Right ventricle myocardium inferior (tissue), 1 donor: ENCODE measurements at regions not wholly inside any gene's neighbourhood (a gene's known extent, or its start where the extent isn't known, plus 50 kb on each side); places are given as distances from the start of the nearest gene placed in this dataset.

Experiments used
- ATAC-seq: fragments of 200-7000 bp; cut with Tn5 transposase; one replicate; pipeline ENCODE4 v1.9.1; 2020; ENCODE audit warnings: mild to moderate bottlenecking, moderate library complexity
- DNase-seq: peaks from one replicate; pipeline ENCODE4 v3.0.0; 2021; ENCODE audit errors: missing footprints
- intact Hi-C: fragments of 100-400 bp; cut with DNase I; formaldehyde crosslinking; loops from one replicate; pipeline ENCODE4 v1.11.0; 2022
- donor health status: DM: no; HTN: yes; CAD: no; lungs with severe emphysema.

DNA sequence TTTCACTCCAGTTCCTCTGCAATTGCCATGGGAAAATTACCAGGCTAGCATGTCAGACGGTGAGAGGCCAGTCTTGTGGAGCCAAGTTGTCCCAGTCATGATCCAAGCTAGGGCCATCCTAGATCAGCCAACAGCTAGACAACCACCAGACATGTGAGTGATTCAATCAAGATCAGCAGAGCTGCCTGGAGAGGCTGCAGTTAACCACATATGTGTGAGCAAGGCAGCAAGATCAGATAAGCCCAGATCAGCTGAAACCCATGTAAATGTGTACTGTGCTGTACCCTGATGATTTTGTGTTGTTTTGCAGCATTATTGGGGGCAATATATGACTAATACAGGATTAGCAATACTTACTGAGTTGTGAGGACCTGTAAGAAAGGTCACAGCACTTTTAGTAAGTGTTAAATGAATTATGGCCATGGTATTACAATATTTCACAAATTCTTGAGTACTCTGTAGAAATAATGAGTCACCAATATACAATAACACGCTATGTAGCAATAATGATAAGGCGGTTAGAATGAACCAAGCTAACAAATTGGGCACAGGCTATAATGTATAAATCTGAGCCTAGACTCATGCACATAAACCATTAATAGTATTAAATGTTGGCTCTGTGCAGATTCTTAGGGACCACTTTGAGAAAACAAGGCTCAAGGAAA lies 91.4 kb downstream of the SUDS3 start:
- intact Hi-C loops, result no loop called here
- DNase-seq (no peak), ATAC-seq (no peak)

DNA sequence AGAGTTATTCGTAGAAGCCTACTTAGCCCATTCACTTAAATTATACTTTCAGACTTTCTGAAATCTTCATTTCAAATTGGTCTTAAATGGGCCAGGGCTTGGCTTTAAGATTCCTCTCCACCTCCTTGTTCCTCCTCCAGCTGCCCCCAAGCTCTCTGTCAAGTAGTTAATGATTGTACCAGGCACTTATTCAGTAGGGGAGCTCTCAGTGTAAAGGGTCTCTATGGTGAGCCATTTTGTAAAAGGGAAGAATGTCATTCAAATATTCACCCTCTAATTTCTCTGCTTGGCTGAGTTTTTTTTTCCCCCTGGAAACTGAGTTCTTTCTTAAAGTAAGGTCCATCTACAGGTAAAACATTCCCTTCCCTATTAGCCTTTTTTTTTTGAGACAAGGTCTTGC lies 96.6 kb downstream of the SUDS3 start:
- ATAC-seq, result no peak
- intact Hi-C loops, result no loop called here
- DNase-seq, result no peak

DNA sequence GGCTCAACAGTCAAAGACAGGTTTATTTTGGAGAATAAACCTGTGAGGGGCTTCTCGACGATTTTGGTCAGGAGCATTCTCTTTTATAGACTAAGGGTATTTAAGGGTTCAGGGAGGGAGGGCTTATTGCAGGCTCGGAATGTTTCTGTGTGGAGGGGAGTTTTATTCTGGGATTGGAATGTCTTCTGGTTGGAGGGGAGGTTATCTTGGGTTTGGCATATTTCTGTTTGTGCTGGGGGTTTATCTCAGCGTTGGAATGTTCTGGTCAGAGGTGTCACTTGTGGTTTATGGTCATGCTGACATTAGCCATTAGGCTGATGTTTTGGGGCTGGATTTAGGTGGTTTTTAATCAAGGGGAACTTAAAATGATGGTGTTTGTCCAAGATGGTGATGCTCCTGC lies 103.9 kb downstream of the SUDS3 start:
- intact Hi-C loops, result no loop called here
- ATAC-seq, result peak; percentile 63

DNA sequence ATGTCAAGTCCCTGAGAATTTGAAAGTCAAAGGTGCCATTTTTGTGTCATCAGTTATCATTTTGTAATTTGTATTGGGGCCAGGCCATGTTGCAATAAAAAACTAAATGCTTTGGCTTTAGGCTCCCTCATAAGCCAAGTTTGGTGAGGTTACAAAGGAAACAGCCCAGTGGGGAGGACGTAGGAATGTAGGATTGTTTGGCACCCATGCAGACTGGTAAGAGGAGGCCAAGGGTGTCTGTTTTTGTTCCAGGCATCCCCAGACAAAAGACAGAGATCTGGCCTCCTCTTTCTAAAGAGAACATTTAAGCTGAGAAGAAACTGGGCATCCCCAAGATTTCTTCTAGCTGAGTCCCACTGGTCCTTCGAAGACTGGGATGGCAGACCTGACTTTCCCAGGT lies 111.7 kb downstream of the SUDS3 start:
- ATAC-seq (no peak), DNase-seq (no peak)
- intact Hi-C loops, result no loop called here

More for the DNA sequence above, 103.9 kb downstream of the SUDS3 start:
- no peak for DNase-seq

DNA sequence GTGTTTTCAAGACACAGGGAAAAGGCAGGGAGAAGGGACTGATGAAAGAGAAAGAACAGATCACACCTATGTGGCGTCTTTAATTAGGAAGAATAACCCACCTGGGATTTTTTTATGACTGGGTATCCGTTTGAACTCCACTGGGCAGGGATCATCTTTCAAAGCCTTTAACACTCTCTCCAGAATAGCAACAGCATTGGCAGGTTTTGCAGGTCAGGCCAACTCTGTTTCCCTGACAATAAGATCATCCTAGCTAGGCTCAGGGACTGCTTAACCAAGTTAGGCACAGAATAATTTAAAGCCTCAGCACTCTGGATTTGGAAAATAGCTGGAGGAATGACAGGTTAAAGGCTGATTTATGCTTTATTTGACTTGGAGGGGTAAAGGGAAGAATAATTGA lies 117.6 kb downstream of the SUDS3 start:
- DNase-seq, result no peak
- ATAC-seq, result no peak
- intact Hi-C loops, result no loop called here

DNA sequence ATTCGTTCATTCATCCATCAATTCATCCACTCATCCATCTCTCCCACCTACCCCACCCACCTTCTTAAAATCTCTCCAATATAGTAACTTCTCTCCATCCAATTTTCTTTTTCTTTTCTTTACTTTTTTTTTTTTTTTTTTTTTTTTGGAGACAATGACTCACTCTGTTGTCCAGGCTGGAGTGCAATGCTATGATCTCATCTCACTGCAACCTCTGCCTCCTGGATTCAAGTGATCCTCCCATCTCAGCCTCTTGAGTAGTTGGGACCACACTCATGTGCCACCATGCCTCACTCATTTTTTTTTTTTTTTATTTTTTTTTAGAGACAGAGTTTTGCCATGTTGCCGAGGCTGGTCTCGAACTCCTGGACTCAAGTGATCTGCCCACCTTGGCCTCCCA lies 118.4 kb downstream of the SUDS3 start:
- ATAC-seq (no peak), DNase-seq (no peak)
- intact Hi-C loops, result loop anchor here (5.0 kb wide), 2 partner anchors 43 to 78 kb away; no protein-coding TSS in a partner anchor

DNA sequence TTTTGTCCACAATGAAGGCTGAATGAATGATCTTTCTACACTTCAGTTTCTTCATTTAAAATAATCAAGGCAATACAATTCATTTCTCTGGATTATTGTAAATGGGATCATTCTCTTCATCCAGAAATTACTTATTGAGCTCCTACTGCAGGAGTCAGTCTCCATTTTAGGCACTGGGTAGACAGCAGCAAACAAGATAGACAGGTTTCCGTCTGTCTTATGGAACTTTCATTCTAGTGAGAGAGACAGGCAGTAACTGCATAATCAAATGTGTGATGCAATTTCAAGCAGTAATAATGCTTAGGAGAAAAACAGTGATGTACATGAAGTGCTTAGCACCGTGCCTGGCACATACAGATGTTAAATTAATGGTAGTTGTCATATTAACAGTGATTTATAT lies 118.9 kb downstream of the SUDS3 start:
- intact Hi-C loops, result loop anchor here (5.0 kb wide), 2 partner anchors 42 to 77 kb away; no protein-coding TSS in a partner anchor
- ATAC-seq (no peak), DNase-seq (no peak)

DNA sequence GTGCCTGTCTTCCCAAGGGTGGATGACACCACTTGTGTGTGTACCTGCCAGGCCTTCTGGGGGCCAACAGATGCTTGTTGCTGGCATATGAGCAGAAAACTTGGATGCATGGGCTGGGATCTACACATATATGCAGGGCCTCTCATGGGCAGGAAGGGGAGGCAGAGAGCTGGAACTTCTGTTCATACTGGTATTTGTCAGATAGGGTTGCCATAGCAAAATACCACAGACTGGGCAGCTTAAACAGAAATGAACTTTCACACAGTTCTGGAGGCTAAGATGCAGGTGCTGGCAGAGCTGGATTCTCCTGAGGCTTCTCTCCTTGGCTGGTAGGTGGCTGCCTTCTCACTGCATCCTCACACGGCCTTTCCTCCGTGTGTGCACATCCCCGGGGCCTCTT lies 121.8 kb downstream of the SUDS3 start:
- DNase-seq, result no peak
- intact Hi-C loops, result loop anchor here (5.0 kb wide), 2 partner anchors 39 to 74 kb away; no protein-coding TSS in a partner anchor
- peak; percentile 85 for ATAC-seq

DNA sequence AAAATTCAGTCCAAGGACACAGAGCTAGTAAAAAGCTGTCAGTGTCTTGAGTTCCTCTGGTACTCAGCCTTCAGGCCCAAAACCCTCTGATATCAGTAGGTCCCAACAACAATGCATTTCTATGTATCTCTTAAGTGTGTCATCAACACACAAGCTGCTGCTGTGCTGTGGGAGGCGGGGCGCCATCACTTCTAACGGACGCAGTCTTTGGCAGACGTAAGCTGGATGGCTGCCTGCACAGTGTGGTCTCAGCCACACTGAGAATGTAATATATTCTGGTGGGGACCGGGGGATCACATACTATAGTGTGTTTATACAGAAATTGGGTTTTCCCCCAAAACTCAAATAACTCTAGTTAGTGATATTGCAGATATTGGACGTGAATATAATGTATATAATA lies 123.9 kb downstream of the SUDS3 start:
- ATAC-seq (peak; percentile 61), DNase-seq (no peak)

DNA sequence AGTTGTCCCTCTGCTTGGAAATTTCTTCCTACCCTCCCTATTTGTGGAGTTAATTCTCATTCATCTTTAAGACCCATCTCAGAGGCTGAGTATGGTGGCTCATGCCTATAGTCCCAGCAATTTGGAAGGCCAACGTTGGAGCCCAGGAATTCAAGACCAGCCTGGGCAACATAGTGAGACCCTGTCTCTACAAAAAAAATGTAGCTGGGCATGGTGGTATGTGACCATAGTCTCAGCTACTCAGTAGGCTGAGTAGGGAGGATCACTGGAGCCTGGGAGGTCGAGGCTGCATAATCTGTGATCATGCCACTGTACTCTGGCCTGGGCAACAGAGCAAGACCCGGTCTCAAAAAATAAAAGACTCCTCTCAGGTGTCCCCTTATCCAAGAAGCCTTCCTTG lies 125.1 kb downstream of the SUDS3 start:
- DNase-seq (no peak), ATAC-seq (no peak)
- intact Hi-C loops, result no loop called here

More for the DNA sequence above, 123.9 kb downstream of the SUDS3 start:
- intact Hi-C loops, result no loop called here

DNA sequence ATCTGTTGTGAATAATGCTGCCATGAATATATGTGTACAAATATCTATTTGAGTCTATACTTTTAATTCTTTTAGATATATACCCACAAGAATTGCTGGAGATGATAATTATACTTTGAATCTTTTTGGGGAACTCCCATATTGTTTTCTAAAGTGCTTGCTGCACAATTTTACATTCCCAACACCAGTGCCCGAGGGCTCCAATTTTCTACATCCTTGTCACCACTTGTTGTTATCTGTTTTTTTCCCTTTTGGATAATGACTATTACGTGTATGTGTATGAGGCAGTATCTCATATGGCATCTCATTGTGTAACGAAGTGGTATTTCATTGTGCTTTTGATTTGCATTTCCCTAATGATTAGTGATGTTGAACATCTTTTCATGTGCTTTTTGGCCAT lies 127.1 kb downstream of the SUDS3 start:
- ATAC-seq (no peak), DNase-seq (no peak)
- intact Hi-C loops, result no loop called here

DNA sequence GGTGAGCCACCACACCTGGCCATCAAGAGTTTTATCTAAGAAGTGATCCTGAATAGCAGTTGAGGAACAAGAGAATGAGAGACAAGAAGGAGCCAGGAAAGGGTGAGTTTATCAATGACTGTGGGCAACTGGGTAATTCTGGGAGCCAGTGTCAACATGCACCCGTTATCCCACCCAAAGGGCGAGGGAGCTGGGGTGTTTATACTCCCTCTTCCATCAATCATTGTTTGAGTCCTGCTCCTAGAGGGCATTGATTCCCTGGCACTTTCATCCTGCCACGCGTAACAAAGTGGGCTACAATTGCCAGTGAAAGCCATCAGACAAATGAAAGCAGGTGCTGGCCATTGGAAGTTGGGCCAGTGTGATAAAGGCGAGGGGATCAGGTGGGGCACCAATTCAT lies 136.3 kb downstream of the SUDS3 start:
- intact Hi-C loops, result no loop called here
- DNase-seq, result no peak
- ATAC-seq, result no peak

DNA sequence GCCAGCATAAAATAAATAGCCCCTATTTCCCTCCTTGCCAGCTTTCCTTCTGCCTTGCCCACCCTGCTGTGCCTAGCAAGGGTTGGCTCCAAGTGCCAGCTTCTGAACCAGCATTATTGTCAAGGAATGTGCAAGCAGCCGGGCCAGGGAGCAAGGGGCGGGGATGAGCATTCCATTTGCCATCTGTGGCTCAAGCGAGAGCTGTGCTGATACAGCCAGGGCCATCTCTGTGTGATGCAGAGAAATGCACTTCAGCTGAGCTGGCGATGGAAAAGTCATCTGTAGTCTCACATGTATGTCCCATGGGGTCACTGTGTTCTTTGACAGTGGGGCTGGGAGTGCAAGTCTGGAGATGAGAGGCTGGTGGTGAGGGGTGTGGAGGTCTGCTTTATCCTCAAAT lies 137.3 kb downstream of the SUDS3 start:
- no peak for ATAC-seq
- DNase-seq, result no peak
- intact Hi-C loops, result no loop called here

DNA sequence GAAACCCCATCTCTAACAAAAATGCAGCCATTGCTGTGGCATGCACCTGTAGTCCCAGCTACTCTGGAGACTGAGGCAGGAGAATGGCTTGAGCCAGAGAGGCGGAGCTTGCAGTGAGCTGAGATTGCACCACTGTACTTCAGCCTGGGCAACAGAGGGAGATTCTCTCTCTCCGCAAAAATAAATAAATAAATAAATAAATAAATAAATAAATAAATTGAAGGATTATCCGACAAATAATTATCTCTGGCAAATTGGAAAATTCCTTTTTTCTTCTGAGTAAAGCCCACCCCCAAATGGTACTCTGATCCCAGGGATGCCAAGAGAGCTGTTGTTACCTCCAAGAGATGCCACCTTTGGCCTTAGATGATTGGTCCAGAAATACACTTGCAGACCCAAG lies 137.9 kb downstream of the SUDS3 start:
- DNase-seq (no peak), ATAC-seq (no peak)
- intact Hi-C loops, result no loop called here

DNA sequence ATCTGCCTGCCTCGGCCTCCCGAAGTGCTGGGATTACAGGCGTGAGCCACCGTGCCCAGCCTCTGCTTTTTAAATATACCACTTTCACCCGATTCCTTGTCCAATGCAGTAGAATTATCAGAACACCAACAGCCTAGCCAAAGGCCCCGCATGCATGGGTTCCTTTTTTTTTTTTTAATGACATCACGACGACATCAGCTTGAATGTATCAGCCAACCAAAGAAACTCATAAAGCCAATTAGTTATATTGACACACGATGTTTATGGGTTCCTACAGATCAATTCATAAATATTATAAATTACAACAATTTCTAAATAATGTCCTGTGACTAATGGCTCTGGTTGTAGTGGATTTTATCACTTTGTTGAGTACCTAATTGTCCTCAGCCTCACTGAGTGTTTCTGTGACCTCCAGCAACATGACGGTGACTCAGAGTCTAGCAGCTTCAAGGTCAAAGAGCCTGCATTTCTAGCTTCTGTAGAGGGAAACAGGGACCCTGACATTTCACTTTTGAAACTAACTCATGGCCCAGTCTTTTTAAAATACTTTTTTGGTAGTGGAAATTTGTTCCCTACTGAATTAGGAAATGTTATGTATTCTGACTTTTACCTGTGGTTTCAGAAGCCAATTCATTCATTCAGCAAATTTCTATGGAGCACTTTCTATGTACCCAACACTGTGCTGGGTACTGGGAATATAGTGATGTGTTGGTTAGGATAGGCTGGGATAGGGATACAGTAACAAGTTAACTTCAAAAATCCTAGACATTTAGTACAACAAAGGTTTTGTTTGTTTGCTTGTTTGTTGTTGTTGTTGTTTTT lies 144.1 kb downstream of the SUDS3 start:
- intact Hi-C loops, result loop anchor here (2.0 kb wide), 1 partner anchor 16 kb away; no protein-coding TSS in a partner anchor
- no peak for DNase-seq
- ATAC-seq, result peak; percentile 68

DNA sequence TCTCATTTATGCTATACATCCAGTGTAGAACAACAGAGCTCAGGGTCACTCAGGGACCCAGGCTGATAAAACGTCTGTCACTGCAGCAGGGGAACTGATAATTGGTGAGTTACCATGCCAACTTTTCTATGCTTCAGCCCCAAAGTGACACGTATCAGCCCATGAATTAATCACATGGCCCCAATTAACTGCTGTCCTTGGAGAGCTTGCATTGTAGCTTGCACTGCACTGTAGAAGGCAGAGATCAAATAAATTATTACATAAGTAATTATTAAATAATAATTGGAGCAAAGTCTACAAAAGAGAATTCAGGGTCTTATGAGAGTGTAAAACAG lies 144.6 kb downstream of the SUDS3 start:
- intact Hi-C loops, result loop anchor here (2.0 kb wide), 1 partner anchor 16 kb away; no protein-coding TSS in a partner anchor
- DNase-seq (no peak), ATAC-seq (no peak)

DNA sequence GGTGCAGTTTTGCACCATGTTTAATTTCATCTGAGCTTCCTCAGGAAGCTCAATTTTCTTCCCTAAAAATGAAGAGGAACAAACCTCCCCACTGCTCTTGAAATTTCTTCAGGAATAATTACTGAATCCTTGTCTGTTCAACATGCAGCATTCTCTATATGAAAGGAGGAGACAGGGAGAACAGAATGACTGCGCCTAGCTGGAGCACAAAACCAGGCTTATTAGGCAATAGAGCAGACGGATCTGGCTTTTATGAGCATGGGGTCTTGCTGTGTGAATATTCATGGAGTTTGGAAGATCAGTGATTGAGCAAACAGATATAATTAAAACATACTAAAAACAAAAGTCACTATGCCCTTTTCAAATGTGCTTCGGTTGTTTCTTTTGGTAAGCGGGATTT lies 148.1 kb downstream of the SUDS3 start:
- no peak for DNase-seq
- intact Hi-C loops, result no loop called here
- ATAC-seq, result no peak

DNA sequence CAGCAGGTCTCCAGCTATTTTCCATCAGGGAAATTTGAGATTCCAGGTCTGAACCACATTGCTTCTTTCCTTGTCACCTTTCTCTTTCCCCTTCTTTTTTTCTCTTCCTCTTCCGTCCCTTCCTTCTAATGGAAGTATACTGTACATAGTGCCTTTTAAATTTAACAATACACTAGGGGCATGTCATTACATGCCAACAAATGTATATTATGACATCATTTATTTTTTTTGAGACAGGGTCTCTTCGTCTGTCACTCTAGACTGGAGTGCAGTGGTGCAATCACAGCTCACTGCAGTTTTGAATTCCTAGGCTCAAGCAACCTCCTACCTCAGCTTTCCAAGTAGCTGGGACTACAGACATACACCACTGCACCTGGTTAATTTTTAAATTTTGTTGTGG lies 148.9 kb downstream of the SUDS3 start:
- no peak for DNase-seq
- ATAC-seq, result no peak
- intact Hi-C loops, result no loop called here

DNA sequence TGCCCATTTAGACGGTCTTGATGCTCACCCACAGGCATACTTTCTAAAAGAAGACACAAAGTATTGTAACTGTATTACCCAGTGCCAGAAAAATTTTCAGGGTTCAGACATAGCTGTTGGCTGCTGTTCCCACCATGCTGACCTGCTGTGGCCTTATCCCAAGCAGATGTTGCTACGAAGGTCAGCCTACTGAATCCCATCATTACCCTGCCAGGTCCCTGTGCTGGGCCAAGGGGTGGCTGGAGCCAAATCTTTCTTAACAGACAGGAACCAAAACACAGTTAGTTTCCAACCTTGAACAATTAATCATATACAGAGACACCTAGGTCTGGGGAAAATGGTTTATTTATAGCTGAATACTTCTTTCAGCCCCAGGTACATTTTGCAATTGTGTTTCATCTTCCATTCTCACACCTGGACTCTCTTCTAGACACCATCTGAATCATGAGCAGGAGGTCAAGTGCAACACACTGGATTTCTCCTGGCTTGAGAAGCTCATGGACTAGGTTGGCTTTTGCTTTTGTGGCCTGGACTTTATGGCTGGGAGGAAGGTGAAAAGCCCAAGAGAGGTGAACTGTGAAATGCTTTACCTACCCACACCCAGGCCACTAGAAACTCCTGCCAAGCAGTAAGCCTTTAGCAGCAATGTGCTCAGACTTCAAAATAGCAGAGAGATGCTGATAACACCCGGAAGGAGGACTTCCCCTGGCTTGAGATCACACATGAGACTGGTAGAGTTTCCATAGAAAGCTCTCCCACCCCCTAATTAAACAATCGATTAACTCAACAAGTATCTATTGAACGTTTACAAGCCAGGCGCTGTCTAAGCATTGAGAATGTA lies 150.1 kb downstream of the SUDS3 start:
- ATAC-seq (peak; percentile 89), DNase-seq (no peak)
- intact Hi-C loops, result no loop called here

DNA sequence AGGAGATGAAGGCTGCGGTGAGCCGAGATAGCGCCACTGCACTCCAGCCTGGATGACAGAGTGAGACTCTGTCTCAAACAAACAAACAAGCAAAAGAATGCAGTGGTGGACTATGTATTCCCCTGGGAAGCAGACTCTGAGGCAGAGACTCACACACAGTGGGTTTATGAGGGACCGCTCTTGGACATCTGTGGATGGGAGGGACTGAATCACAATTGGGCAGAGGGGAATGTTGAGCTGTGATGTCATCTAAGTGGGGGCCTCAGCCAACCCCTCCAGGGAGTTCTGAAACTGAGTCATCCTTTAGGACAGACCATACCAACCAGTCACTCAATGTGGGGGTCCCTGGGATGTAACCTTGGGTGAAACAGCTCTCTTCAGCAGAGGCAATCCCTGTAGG lies 151.0 kb downstream of the SUDS3 start:
- no peak for DNase-seq
- ATAC-seq, result no peak
- intact Hi-C loops, result no loop called here
